ENCODE measurements at regions not wholly inside any gene's neighbourhood (a gene's known extent, or its start where the extent isn't known, plus 50 kb on each side); places are given as distances from the start of the nearest gene placed in this dataset.

- DNase-seq = no peak
These were observed 113.1 kb upstream of the FOXG1 start for GRCh38 chr14:28653521-28653920.

GRCh38 chr14:28656704-28657255 lies 109.8 kb upstream of the FOXG1 start:
- peak; percentile 20 for DNase-seq

GRCh38 chr14:28661171-28661772 lies 105.3 kb upstream of the FOXG1 start:
- DNase-seq = no peak

- DNase-seq = no peak
These were observed 99.6 kb upstream of the FOXG1 start for GRCh38 chr14:28666961-28667360.

- peak; percentile 9 for DNase-seq
These were observed 95.2 kb upstream of the FOXG1 start for GRCh38 chr14:28671425-28671824.

- no peak for DNase-seq
These were observed 93.5 kb upstream of the FOXG1 start for GRCh38 chr14:28673056-28673455.

- no peak for DNase-seq
These were observed 90.1 kb upstream of the FOXG1 start for GRCh38 chr14:28676479-28676878.

- DNase-seq = no peak
These were observed 89.2 kb upstream of the FOXG1 start for GRCh38 chr14:28677381-28677780.

GRCh38 chr14:28678887-28679286 lies 87.7 kb upstream of the FOXG1 start:
- no peak for DNase-seq

- DNase-seq = no peak
These were observed 84.9 kb upstream of the FOXG1 start for GRCh38 chr14:28681681-28682080.

- DNase-seq = no peak
These were observed 76.4 kb upstream of the FOXG1 start for GRCh38 chr14:28690029-28690692.

GRCh38 chr14:28695109-28695508 lies 71.5 kb upstream of the FOXG1 start:
- DNase-seq = no peak

- DNase-seq = no peak
These were observed 64.9 kb upstream of the FOXG1 start for GRCh38 chr14:28701733-28702132.

- DNase-seq = no peak
These were observed 63.1 kb upstream of the FOXG1 start for GRCh38 chr14:28703482-28703881.

GRCh38 chr14:28704153-28704552 lies 62.4 kb upstream of the FOXG1 start:
- no peak for DNase-seq

- DNase-seq = no peak
These were observed 58.8 kb upstream of the FOXG1 start for GRCh38 chr14:28707814-28708213.

- DNase-seq = no peak
These were observed 56.8 kb upstream of the FOXG1 start for GRCh38 chr14:28709571-28710305.
